ENCODE measurements at regions not wholly inside any gene's neighbourhood (a gene's known extent, or its start where the extent isn't known, plus 50 kb on each side); places are given as distances from the start of the nearest gene placed in this dataset.

DNA sequence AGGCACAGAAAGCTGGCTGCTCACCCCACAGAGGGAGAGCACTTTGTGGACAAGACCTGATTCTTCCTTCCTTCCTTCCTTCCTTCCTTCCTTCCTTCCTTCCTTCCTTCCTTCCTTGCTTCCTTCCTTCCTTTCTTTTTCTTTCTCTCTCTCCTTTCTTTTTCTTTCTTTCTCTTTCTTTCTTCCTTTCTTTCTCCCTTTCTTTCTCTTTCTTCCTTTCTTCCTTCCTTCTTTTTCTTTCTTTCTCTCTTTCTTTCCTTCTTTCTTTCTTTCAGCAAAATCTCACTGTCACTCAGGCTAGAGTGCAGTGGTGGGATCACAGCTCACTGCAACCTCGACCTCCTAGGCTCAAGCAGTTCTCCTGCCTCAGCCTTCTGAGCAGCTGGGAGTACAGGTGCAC lies 263.9 kb downstream of the UQCRFS1 start:
- no peak for DNase-seq (ENCODE audit: insufficient read length, low spot score, missing footprints)
- Histone ChIP-seq H4K20me1 (ENCODE audit: insufficient read depth, low read length) (no peaks in the 10 kb centered on the region), H3K4me2 (ENCODE audit: insufficient read depth, low read length) (no peak overlapping the region), H3K9me3 (ENCODE audit: low read depth, low read length) (no peaks in the 10 kb centered on the region), H2AFZ (ENCODE audit: low read length) (no peak overlapping the region), H3K27ac (ENCODE audit: low read depth, low read length) (no peak overlapping the region), H3K4me3 (ENCODE audit: insufficient read depth, low read length) (no peak overlapping the region), H3K27me3 (ENCODE audit: insufficient read depth, low read length) (no peaks in the 10 kb centered on the region), H3K4me1 (ENCODE audit: insufficient read depth, low read length) (no peaks in the 10 kb centered on the region), H3K36me3 (ENCODE audit: insufficient read depth, low read length) (no peaks in the 10 kb centered on the region), H3K79me2 (ENCODE audit: insufficient read depth, low read length) (no peaks in the 10 kb centered on the region)
- TF ChIP-seq, protein P1, sequence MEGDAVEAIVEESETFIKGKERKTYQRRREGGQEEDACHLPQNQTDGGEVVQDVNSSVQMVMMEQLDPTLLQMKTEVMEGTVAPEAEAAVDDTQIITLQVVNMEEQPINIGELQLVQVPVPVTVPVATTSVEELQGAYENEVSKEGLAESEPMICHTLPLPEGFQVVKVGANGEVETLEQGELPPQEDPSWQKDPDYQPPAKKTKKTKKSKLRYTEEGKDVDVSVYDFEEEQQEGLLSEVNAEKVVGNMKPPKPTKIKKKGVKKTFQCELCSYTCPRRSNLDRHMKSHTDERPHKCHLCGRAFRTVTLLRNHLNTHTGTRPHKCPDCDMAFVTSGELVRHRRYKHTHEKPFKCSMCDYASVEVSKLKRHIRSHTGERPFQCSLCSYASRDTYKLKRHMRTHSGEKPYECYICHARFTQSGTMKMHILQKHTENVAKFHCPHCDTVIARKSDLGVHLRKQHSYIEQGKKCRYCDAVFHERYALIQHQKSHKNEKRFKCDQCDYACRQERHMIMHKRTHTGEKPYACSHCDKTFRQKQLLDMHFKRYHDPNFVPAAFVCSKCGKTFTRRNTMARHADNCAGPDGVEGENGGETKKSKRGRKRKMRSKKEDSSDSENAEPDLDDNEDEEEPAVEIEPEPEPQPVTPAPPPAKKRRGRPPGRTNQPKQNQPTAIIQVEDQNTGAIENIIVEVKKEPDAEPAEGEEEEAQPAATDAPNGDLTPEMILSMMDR (IDR thresholded peaks at IDR 0.05; ENCODE audit: extremely low read depth, low read depth, low read length), result no peak

DNA sequence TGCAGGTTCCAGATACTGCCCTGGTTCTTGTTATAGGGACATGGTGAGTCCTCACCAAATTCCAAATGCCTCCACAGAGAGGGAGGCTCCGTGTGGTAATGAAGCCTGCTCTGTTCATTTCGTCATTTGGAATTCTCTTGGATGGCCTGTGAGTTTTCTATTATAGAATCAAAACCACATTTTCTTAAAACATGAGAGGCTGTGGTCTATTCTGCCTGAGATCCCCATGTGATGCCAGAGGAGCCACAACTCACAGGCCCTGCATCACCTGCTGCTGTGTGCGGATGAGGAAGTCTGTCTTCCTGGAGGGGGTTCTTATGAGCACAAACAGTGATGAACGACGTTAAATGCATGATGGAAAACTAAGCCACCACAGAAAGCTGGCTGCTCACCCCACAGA lies 264.4 kb downstream of the UQCRFS1 start:
- Histone ChIP-seq H3K9me3 (ENCODE audit: low read depth, low read length) (no peaks in the 10 kb centered on the region), H3K36me3 (ENCODE audit: insufficient read depth, low read length) (no peaks in the 10 kb centered on the region), H3K4me1 (ENCODE audit: insufficient read depth, low read length) (no peaks in the 10 kb centered on the region), H4K20me1 (ENCODE audit: insufficient read depth, low read length) (no peaks in the 10 kb centered on the region), H3K27me3 (ENCODE audit: insufficient read depth, low read length) (no peaks in the 10 kb centered on the region), H2AFZ (ENCODE audit: low read length) (no peak overlapping the region), H3K27ac (ENCODE audit: low read depth, low read length) (no peak overlapping the region), H3K4me3 (ENCODE audit: insufficient read depth, low read length) (no peak overlapping the region), H3K4me2 (ENCODE audit: insufficient read depth, low read length) (no peak overlapping the region), H3K79me2 (ENCODE audit: insufficient read depth, low read length) (no peaks in the 10 kb centered on the region)
- no peak for DNase-seq (ENCODE audit: insufficient read length, low spot score, missing footprints)
- TF ChIP-seq, protein P1 (IDR thresholded peaks at IDR 0.05; ENCODE audit: extremely low read depth, low read depth, low read length), result no peak

DNA sequence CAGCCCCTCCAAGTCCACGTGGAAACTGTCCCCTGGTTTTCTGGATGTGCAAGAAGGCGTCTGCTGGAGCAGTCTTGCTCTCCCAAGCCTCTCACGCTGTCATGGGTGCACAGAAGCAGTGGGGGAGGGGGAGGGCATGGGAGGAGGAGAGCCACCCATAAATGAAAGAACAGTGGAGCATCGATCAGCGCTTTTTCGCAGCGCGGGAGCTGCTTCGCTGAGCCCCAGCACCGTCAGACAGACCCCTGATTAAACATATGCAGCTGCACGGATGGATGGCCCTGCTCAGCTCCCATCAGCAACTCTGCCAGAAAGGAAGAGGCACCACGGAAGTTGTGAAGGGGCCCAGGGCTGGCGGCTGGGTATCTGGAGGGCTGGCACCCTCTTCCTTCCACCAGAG lies 264.9 kb downstream of the UQCRFS1 start:
- H3K36me3 ChIP-seq (ENCODE audit: insufficient read depth, low read length), result no peaks in the 10 kb centered on the region
- H3K9me3 ChIP-seq (ENCODE audit: low read depth, low read length), result no peaks in the 10 kb centered on the region
- TF ChIP-seq, protein P1 (IDR thresholded peaks at IDR 0.05; ENCODE audit: extremely low read depth, low read depth, low read length), result no peak
- H3K79me2 ChIP-seq (ENCODE audit: insufficient read depth, low read length), result no peaks in the 10 kb centered on the region
- no peak overlapping the region for H3K4me2 ChIP-seq (ENCODE audit: insufficient read depth, low read length)
- no peak for DNase-seq (ENCODE audit: insufficient read length, low spot score, missing footprints)
- H3K27ac ChIP-seq (ENCODE audit: low read depth, low read length), result no peak overlapping the region
- H4K20me1 ChIP-seq (ENCODE audit: insufficient read depth, low read length), result no peaks in the 10 kb centered on the region
- H3K4me3 ChIP-seq (ENCODE audit: insufficient read depth, low read length), result no peak overlapping the region
- H3K4me1 ChIP-seq (ENCODE audit: insufficient read depth, low read length), result no peaks in the 10 kb centered on the region
- H2AFZ ChIP-seq (ENCODE audit: low read length), result no peak overlapping the region
- no peaks in the 10 kb centered on the region for H3K27me3 ChIP-seq (ENCODE audit: insufficient read depth, low read length)

DNA sequence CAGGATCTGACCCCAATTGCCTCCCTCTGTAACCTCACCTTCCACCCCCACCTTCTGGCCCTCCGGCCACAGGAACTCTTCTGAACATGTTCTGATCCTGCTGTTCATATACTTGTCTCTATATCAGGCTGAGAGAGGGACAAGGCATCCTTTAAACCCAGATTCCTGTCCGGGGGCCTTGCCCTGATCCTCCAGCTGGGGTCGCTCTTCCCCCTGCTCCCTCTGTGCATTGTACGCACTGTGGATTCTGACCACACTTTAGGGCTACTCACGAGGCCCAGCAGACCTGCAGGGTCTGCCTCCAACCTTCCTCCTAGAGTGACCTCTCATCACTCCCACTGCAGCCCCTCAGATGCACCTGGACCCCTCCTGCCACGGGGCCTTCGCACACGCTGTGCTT lies 269.3 kb downstream of the UQCRFS1 start:
- H3K27me3 ChIP-seq (ENCODE audit: insufficient read depth, low read length), result no peaks in the 10 kb centered on the region
- no peaks in the 10 kb centered on the region for H3K36me3 ChIP-seq (ENCODE audit: insufficient read depth, low read length)
- no peak overlapping the region for H3K4me2 ChIP-seq (ENCODE audit: insufficient read depth, low read length)
- H3K9me3 ChIP-seq (ENCODE audit: low read depth, low read length), result no peaks in the 10 kb centered on the region
- no peaks in the 10 kb centered on the region for H4K20me1 ChIP-seq (ENCODE audit: insufficient read depth, low read length)
- peaks cover 9% of the 10 kb centered on the region for H3K4me1 ChIP-seq (ENCODE audit: insufficient read depth, low read length)
- no peaks in the 10 kb centered on the region for H3K79me2 ChIP-seq (ENCODE audit: insufficient read depth, low read length)
- TF ChIP-seq, protein P1 (IDR thresholded peaks at IDR 0.05; ENCODE audit: extremely low read depth, low read depth, low read length), result no peak
- DNase-seq (ENCODE audit: insufficient read length, low spot score, missing footprints), result no peak
- H3K27ac ChIP-seq (ENCODE audit: low read depth, low read length), result no peak overlapping the region
- no peak overlapping the region for H3K4me3 ChIP-seq (ENCODE audit: insufficient read depth, low read length)
- no peak overlapping the region for H2AFZ ChIP-seq (ENCODE audit: low read length)

Measured in osteoblast (primary cell).